H1 (cell line): ENCODE measurements at regions not wholly inside any gene's neighbourhood (a gene's known extent, or its start where the extent isn't known, plus 50 kb on each side); places are given as distances from the start of the nearest gene placed in this dataset.

Experiments
- ASH2L ChIP-seq: fragments of 200-600, 300-600 bp; sonication (generic); IDR thresholded peaks from one replicate; pipeline ENCODE4 v1.7.1; 2017; ENCODE audit warnings: low read length
- BACH1 ChIP-seq: IDR thresholded peaks from 2 replicates; pipeline ENCODE4 v1.6.1; 2012; ENCODE audit warnings: low read length, improper control_type of control experiment
- CREB1 ChIP-seq: IDR thresholded peaks from 2 replicates; pipeline ENCODE4 v1.6.1; 2012; ENCODE audit warnings: inconsistent platforms
- E2F6 ChIP-seq: IDR thresholded peaks from 2 replicates; pipeline ENCODE4 v1.6.1; 2012; ENCODE audit warnings: inconsistent platforms
- KDM1A ChIP-seq: fragments of 200-600, 300-600 bp; sonication (generic); IDR thresholded peaks from 2 replicates; pipeline ENCODE4 v1.7.1; 2016; ENCODE audit warnings: mild to moderate bottlenecking, low read length, borderline replicate concordance
- RNF2 ChIP-seq: fragments of 200-900, 300-1000 bp; sonication (generic); IDR thresholded peaks from 2 replicates; pipeline ENCODE4 v1.7.1; 2016; ENCODE audit warnings: borderline replicate concordance, low read depth, mild to moderate bottlenecking, antibody characterized with exemption, low read length; ENCODE audit not compliant: poor library complexity, severe bottlenecking; ENCODE audit errors: missing control alignments
- SRF ChIP-seq: IDR thresholded peaks from 2 replicates; pipeline ENCODE4 v1.6.1; 2011; ENCODE audit warnings: mild to moderate bottlenecking, low read depth, low read length, moderate library complexity
- TCF12 ChIP-seq: IDR thresholded peaks from 2 replicates; pipeline ENCODE4 v1.6.1; 2011; ENCODE audit warnings: low read depth, mild to moderate bottlenecking, low read length
- TF ChIP-seq, protein P1 (sequence below): IDR thresholded peaks from 2 replicates; pipeline ENCODE4 v1.6.1; 2011; ENCODE audit warnings: low read length, improper control_type of control experiment

- TF ChIP-seq E2F6 (no peak), KDM1A (no peak), TCF12 (no peak), SRF (no peak), RNF2 (no peak), BACH1 (no peak), CREB1 (no peak), ASH2L (no peak)
- TF ChIP-seq, protein P1, sequence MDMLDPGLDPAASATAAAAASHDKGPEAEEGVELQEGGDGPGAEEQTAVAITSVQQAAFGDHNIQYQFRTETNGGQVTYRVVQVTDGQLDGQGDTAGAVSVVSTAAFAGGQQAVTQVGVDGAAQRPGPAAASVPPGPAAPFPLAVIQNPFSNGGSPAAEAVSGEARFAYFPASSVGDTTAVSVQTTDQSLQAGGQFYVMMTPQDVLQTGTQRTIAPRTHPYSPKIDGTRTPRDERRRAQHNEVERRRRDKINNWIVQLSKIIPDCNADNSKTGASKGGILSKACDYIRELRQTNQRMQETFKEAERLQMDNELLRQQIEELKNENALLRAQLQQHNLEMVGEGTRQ: no peak
These were observed 396.6 kb upstream of the PCDH20 start (continued) for GRCh38 chr13:61812286-61812685.
